SU-DHL-6 (cell line): ENCODE measurements at regions not wholly inside any gene's neighbourhood (a gene's known extent, or its start where the extent isn't known, plus 50 kb on each side); places are given as distances from the start of the nearest gene placed in this dataset.

Experiments
- H2AFZ ChIP-seq: fragments of 200-600 bp; sonication (generic); 2 replicates; pipeline ENCODE4 v1.6.1; 2014; ENCODE audit warnings: low read depth, mild to moderate bottlenecking, moderate library complexity, mixed read lengths, antibody characterized with exemption, low read length; ENCODE audit not compliant: severe bottlenecking
- H3F3A ChIP-seq: fragments of 200-600 bp; shearing (Covaris generic); 2 replicates; pipeline ENCODE4 v1.6.0; 2016; ENCODE audit warnings: antibody characterized with exemption, mild to moderate bottlenecking; ENCODE audit not compliant: insufficient read depth
- H3K27ac ChIP-seq: fragments of 200-600 bp; sonication (generic); 2 replicates; pipeline ENCODE4 v1.5.1; 2016; ENCODE audit warnings: low read depth, mild to moderate bottlenecking, low read length, moderate library complexity, mixed read lengths
- H3K27me3 ChIP-seq: fragments of 200-600 bp; sonication (generic), shearing (Covaris generic); 2 replicates; pipeline ENCODE4 v1.6.0; 2014; ENCODE audit warnings: mild to moderate bottlenecking, low read length
- H3K36me3 ChIP-seq: fragments of 200-600 bp; sonication (generic); 2 replicates; pipeline ENCODE4 v1.6.1; 2014; ENCODE audit warnings: mild to moderate bottlenecking, low read length, mixed read lengths
- H3K4me2 ChIP-seq: fragments of 300-600, 200-600 bp; shearing (Covaris generic), sonication (generic); 2 replicates; pipeline ENCODE4 v1.6.0; 2014; ENCODE audit warnings: low read length, low read depth, mild to moderate bottlenecking; ENCODE audit not compliant: poor library complexity, severe bottlenecking
- H3K4me3 ChIP-seq: fragments of 200-600 bp; sonication (generic); 2 replicates; pipeline ENCODE4 v1.5.1; 2014; ENCODE audit warnings: antibody characterized with exemption, low read length, mild to moderate bottlenecking, mixed read lengths; ENCODE audit not compliant: insufficient read depth, poor library complexity, severe bottlenecking
- H3K79me2 ChIP-seq: fragments of 200-600 bp; sonication (generic); 2 replicates; pipeline ENCODE4 v1.6.1; 2014; ENCODE audit warnings: mild to moderate bottlenecking, low read length, moderate library complexity; ENCODE audit not compliant: insufficient read depth
- H3K9ac ChIP-seq: fragments of 200-600 bp; sonication (generic); 2 replicates; pipeline ENCODE4 v1.7.0; 2014; ENCODE audit warnings: mild to moderate bottlenecking, low read length
- H3K9me2 ChIP-seq: fragments of 200-600 bp; sonication (generic); replicated peaks from 2 replicates; pipeline ENCODE4 v1.6.1; 2014; ENCODE audit warnings: low read length; ENCODE audit not compliant: insufficient read depth
- H3K9me3 ChIP-seq: fragments of 200-600 bp; sonication (generic); 2 replicates; pipeline ENCODE4 v1.6.1; 2014; ENCODE audit warnings: low read length, mixed read lengths; ENCODE audit not compliant: insufficient read depth
- H4K20me1 ChIP-seq: fragments of 200-600 bp; sonication (generic); 2 replicates; pipeline ENCODE4 v1.6.1; 2014; ENCODE audit warnings: low read depth, mild to moderate bottlenecking, antibody characterized with exemption, low read length, moderate library complexity, mixed read lengths
- EZH2phosphoT487 ChIP-seq: fragments of 200-600 bp; sonication (generic), shearing (Covaris generic); conservative IDR thresholded peaks from 2 replicates; pipeline ENCODE4 v1.6.1; 2018; ENCODE audit warnings: mild to moderate bottlenecking, antibody characterized with exemption, low read length, moderate library complexity, mixed read lengths
- TF ChIP-seq, protein P1 (sequence below): fragments of 200-600 bp; sonication (generic); IDR thresholded peaks from one replicate; pipeline ENCODE4 v1.5.1; 2017; ENCODE audit warnings: antibody characterized with exemption, mild to moderate bottlenecking, low read length, moderate library complexity; ENCODE audit not compliant: insufficient read depth, poor library complexity, severe bottlenecking

- TF ChIP-seq EZH2phosphoT487, result no peak
- TF ChIP-seq, protein P1, sequence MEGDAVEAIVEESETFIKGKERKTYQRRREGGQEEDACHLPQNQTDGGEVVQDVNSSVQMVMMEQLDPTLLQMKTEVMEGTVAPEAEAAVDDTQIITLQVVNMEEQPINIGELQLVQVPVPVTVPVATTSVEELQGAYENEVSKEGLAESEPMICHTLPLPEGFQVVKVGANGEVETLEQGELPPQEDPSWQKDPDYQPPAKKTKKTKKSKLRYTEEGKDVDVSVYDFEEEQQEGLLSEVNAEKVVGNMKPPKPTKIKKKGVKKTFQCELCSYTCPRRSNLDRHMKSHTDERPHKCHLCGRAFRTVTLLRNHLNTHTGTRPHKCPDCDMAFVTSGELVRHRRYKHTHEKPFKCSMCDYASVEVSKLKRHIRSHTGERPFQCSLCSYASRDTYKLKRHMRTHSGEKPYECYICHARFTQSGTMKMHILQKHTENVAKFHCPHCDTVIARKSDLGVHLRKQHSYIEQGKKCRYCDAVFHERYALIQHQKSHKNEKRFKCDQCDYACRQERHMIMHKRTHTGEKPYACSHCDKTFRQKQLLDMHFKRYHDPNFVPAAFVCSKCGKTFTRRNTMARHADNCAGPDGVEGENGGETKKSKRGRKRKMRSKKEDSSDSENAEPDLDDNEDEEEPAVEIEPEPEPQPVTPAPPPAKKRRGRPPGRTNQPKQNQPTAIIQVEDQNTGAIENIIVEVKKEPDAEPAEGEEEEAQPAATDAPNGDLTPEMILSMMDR, result no peak
- H4K20me1 ChIP-seq, result no peaks in the 10 kb centered on the region
Observed at GRCh38 chr9:91086657-91087461, 274.9 kb downstream of the AUH start.

DNA sequence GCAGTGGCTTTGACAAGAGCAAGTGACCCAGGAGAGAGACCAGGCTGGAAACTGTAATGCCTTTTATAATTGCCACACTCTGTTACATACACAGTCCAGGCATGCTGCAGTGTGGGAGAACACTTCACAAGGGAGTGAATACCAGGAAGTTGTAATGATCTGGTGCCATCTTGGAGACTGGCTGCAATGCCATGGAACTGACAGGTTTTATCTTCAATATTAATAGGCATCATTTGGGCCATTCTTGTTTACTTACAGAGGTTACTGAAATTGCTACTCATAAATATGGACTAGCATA, 274.3 kb downstream of the AUH start:
- no peak overlapping the region for H3K4me2 ChIP-seq
- no peaks in the 10 kb centered on the region for H4K20me1 ChIP-seq
- no peak overlapping the region for H3K9ac ChIP-seq
- no peaks in the 10 kb centered on the region for H3F3A ChIP-seq
- no peak overlapping the region for H3K27ac ChIP-seq
- H2AFZ ChIP-seq, result no peak overlapping the region
- no peaks in the 10 kb centered on the region for H3K9me2 ChIP-seq
- H3K36me3 ChIP-seq, result no peaks in the 10 kb centered on the region
- TF ChIP-seq, protein P1, result no peak
- TF ChIP-seq EZH2phosphoT487, result no peak
- no peaks in the 10 kb centered on the region for H3K27me3 ChIP-seq
- H3K9me3 ChIP-seq, result no peaks in the 10 kb centered on the region
- H3K79me2 ChIP-seq, result no peaks in the 10 kb centered on the region
- H3K4me3 ChIP-seq, result no peak overlapping the region

More at GRCh38 chr9:91086657-91087461, 274.9 kb downstream of the AUH start:
- Histone ChIP-seq H2AFZ (no peak overlapping the region), H3K27ac (no peak overlapping the region), H3K36me3 (no peaks in the 10 kb centered on the region), H3K27me3 (no peaks in the 10 kb centered on the region), H3K9me3 (no peaks in the 10 kb centered on the region), H3K4me2 (no peak overlapping the region), H3F3A (no peaks in the 10 kb centered on the region), H3K4me3 (no peak overlapping the region), H3K9me2 (no peaks in the 10 kb centered on the region), H3K79me2 (no peaks in the 10 kb centered on the region), H3K9ac (no peak overlapping the region)

- no peak overlapping the region for H3K9ac ChIP-seq
- no peaks in the 10 kb centered on the region for H3K36me3 ChIP-seq
- H3K79me2 ChIP-seq, result no peaks in the 10 kb centered on the region
- H2AFZ ChIP-seq, result no peak overlapping the region
- no peaks in the 10 kb centered on the region for H3K9me3 ChIP-seq
- no peak overlapping the region for H3K4me3 ChIP-seq
- H4K20me1 ChIP-seq, result no peaks in the 10 kb centered on the region
- no peaks in the 10 kb centered on the region for H3K9me2 ChIP-seq
- H3K27me3 ChIP-seq, result no peaks in the 10 kb centered on the region
- no peak overlapping the region for H3K27ac ChIP-seq
- H3K4me2 ChIP-seq, result no peak overlapping the region
- TF ChIP-seq, protein P1, result no peak
- TF ChIP-seq EZH2phosphoT487, result no peak
- H3F3A ChIP-seq, result no peaks in the 10 kb centered on the region
Observed at GRCh38 chr9:91089405-91090129, 272.2 kb downstream of the AUH start.
